ENCODE measurements at regions not wholly inside any gene's neighbourhood (a gene's known extent, or its start where the extent isn't known, plus 50 kb on each side); places are given as distances from the start of the nearest gene placed in this dataset.

DNA sequence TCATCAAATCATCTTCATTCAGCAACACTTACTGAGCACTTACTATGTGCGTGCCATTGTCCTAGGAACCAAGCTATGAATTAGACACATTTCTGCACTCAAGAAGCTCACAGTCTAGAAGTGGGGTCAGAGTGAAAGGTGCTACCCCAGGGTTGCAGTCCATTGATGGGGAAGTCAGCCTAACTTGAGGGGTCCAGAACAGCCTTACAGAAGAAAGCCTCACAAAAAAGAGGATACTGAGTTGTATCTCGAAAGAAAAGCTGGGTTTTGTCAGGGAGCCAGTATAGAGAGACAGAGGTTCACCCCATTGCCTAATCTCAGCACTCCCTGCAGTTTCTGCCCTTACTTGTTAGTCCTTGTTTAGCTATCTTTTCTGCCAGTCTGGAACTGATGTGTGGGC, 153.1 kb upstream of the JUN start (continued):
- TF ChIP-seq ZBTB40 (IDR thresholded peaks at IDR 0.05) (no peak), ZBTB40 (CRISPR knock-in tag; IDR thresholded peaks at IDR 0.05) (no peak), ZNF830 (CRISPR knock-in tag; IDR thresholded peaks at IDR 0.05) (no peak), NR2C1 (IDR thresholded peaks at IDR 0.05) (no peak), NR2C1 (tag; IDR thresholded peaks at IDR 0.05) (no peak)
